ENCODE measurements at regions not wholly inside any gene's neighbourhood (a gene's known extent, or its start where the extent isn't known, plus 50 kb on each side); places are given as distances from the start of the nearest gene placed in this dataset.
"Not testable (repeated sequence)": the region's sequence is repeated elsewhere in the genome, so short reads cannot be mapped to it uniquely, and the experiment has no call there.

- no peak for DNase-seq
These were observed 88.1 kb upstream of the MAP4K4 start for GRCh38 chr2:101609433-101609832.

DNA sequence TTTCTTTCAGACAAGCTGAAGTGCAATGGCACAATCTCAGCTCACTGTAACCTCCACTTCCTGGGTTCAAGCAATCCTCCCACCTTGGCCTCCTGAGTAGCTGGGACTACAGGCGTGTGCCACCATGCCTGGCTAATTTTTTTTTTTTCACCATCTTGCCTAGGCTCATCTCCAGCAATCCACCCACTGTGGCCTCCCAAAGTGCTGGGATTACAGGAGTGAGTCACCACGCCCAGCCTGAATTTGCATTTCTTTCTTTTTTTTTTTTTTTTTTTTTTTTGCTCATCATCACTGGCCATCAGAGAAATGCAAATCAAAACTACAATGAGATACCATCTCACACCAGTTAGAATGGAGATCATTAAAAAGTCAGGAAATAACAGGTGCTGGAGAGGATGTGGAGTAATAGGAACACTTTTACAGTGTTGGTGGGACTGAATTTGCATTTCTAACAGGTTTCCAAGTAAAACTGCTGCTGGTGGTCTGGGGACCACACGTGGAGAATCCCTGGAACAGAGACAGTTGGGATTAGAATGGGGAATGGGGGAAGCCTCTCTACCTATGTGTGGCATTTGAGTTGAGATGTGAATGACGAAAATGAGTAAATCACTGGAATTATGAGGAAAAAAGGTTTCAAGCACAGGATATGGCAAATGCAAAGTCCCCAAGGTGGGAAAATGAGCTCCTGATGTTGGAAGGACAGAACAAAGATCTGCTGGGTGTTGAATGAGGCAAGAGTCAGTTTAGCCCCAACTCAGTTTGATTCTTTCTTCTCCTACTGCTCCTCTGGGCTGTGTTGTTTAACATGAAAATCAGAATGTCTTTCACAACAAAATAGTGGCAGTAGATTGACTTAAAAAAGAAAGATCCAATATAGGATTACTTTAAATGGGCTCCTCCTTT lies 88.8 kb upstream of the MAP4K4 start:
- no peak for DNase-seq

GRCh38 chr2:101597347-101597944 lies 100.1 kb upstream of the MAP4K4 start:
- no peak for DNase-seq

- no peak for DNase-seq
These were observed 101.2 kb upstream of the MAP4K4 start for GRCh38 chr2:101596333-101596732.

DNA sequence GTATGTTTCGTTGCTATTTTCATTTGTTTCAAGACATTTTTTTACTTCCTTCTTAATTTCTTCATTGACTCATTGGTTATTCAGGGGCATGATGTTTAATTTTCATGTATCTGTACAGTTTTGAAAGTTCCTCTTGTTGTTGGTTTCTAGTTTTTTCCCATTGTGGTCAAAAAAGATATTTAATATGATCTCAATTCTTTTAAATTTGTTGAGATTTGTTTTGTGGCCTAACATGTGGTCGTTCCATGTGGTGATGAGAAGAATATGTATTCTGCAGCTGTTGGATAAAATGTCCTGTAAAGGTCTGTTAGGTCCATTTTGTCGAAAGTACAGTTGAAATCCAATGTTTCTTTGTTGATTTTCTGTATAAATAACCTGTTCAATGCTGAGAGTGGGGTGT lies 110.3 kb upstream of the MAP4K4 start:
- DNase-seq, result no peak

DNA sequence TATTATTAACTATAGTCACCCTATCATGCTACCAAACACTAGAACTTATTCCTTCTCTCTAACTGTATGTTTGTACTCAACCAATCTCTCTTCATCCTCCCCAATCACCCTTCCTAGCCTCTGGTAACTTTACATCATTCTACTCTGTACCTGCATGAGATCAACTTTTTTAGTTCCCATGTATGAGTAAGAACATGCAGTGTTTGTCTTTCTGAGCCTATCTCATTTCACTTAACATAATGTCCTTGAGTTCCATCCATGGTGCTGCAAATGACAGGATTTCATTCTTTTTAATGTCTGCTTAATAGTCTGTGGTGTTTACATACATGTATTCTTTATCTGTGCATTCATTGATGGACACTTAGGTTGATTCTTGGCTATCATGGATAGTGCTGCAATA lies 108.9 kb upstream of the RFX8 start:
- no peak for DNase-seq

- DNase-seq, result no peak
These were observed 106.9 kb upstream of the RFX8 start for GRCh38 chr2:101581675-101582299.

DNA sequence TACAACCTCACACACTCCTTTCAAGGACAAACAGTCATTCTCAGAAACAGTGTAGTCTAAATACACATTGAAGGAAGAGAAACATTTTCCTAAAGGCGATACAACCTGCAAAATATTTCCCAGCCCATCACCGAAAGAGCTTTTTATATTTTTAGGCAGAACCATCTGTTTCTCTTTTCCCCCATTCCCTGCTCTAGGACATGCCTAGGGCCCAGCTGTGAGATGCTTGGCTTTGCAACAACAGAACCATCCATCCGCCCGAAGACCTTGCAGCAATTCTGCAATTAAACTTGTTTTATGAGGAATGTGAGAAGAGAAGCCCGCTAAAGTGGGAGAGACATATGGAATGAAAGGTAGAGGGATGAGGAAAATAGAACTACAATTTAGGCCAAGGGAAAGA lies 105.6 kb upstream of the RFX8 start:
- no peak for DNase-seq

DNA sequence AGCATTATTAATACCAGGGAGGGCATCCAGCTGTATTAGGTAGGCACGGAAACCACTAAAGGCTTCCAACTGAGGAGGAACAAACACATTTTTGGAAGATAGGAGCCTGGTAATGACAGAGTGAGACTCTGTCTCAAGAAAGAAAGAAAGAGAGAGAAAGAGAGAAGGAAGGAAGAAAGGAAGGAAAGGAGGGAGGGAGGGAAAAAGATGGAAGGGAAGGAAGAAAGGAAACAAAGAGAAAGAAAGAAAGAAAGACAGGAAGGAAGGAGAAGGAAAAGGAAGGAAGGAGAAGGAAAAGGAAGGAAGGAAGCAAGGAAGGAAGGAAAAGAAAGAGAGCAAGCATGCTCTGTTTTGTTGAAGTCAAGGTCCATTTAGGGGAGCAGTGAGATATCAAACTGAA lies 103.8 kb upstream of the RFX8 start:
- no peak for DNase-seq

DNA sequence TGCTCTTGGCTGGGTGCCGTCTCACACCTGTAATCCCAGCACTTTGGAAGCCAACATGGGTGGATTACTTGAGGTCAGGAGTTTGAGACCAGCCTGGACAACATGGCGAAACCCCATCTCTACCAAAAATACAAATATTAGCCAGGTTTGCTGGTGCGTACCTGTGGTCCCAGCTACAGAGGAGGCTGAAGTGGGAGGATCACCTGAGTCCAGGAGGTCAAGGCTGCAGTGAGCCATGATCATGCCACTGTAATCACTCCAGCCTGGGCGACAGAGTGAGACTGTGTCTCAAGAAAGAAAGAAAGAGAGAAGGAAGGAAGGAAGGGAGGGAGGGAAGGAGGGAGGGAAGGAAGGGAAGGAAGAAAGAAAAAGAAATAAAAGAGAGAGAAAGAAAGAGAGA lies 103.2 kb upstream of the RFX8 start:
- DNase-seq, result not testable (repeated sequence)

- no peak for DNase-seq
These were observed 102.3 kb upstream of the RFX8 start for GRCh38 chr2:101577173-101577572.

DNA sequence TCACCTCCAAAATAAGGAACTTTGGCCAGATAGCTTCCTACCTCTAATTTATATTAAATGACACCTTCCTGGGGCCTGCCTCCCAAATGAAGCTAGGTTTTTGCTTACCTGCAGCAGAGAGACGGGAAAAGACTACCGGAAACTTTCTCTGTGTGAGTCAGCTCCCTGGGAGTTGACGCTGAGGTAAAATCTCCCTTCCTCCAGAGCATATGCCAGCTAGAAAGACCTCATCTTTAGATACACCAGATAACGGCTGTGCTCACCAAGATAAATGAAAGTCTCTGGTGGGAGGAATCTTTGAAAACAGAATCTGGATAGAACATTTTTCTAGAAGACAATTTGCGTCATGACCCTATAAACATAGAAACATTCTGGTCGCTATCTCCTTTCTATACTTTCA lies 99.7 kb upstream of the RFX8 start:
- DNase-seq, result no peak

GRCh38 chr2:101571951-101572350 lies 97.0 kb upstream of the RFX8 start:
- DNase-seq, result no peak

GRCh38 chr2:101569886-101570520 lies 95.1 kb upstream of the RFX8 start:
- DNase-seq, result no peak

DNA sequence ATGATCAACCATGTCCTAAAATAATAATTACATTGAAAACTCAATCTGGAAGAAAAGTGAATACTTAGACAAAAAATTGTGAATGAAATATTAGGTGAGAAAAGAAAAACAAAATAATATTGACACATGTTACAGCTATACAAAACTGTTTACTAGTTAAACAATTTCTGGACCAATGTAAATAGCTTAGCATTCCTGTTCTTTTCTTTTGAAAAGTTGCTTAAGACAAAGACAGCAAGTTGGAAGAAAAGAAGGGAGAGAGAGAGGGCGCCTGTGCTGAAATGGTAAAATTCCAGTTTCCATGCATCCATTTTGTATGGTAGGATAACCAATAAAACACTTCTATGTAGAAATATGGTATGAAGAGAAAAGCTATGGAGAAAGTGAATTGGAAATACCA lies 94.1 kb upstream of the RFX8 start:
- DNase-seq, result no peak

DNA sequence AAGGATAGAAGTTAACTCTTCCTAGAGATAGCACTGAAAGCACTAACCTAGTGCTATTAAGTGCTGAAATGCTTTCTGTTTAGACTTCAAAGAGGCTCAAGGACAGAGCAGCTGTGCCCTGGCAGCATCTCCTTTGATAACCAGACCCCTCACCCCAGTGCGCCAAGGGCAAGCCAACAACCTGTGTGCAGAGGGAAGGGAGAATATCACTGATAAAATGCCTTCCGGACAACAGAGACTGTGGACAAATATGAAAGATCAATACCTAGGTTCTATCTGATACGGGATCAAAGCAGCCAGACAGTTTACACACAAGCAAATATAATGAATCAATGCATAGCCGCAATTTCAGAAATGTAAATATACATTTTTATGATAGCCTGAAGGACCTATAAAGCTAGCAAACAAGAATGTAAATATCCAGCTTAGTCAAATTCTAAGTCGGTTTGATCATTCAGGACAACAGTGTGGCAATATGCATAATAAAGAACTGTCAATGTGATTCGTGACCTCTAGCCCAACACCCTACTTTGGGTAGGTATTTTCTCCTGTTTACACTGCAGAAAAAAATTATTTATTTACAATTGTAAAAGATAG lies 91.8 kb upstream of the RFX8 start:
- no peak for DNase-seq

DNA sequence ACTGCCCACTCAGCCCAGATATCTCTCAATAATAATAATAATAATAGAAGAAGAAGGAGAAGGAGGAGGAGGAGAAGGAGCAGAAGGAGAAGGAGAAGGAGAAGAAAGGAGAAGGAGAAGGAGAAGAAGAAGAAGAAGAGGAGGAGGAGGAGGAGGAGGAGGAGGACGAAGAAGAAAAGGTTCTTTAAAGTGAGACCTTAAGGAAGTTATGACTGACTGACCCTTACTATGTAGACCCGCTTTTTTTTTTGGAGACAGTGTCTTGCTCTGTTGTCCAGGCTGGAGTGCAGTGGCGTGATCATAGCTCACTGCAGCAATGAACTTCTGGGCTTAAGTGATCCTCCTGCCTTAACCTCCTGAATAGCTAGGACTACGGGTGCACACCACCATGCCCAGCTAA lies 88.9 kb upstream of the RFX8 start:
- no peak for DNase-seq

GRCh38 chr2:101560780-101561315 lies 85.9 kb upstream of the RFX8 start:
- no peak for DNase-seq

DNA sequence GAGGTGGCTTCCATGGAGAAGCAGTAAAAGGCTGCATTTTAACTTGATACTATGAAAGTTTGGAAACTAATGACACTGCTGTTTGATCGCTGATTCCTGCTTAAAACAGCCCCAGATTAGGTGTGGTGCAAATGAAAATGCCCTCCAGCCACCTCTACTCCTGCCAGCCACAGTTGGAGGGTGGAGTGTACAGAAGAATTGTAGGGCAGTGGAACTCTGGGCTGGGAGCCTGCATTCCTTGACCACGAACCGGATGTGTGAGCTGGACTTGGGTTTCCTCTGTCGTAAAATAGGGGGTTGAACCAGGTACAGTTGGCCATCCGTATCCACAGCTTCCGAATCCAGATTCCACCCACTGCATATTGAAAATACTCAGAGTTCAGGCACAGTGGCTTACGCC lies 84.6 kb upstream of the RFX8 start:
- no peak for DNase-seq

- DNase-seq, result no peak
These were observed 84.0 kb upstream of the RFX8 start for GRCh38 chr2:101558740-101559525.

- no peak for DNase-seq
These were observed 81.1 kb upstream of the RFX8 start for GRCh38 chr2:101556033-101556459.

GRCh38 chr2:101551336-101551888 lies 76.5 kb upstream of the RFX8 start:
- DNase-seq, result no peak
